Stromal cell of bone marrow (primary cell): ENCODE measurements at regions not wholly inside any gene's neighbourhood (a gene's known extent, or its start where the extent isn't known, plus 50 kb on each side); places are given as distances from the start of the nearest gene placed in this dataset.

Experiments used
- DNase-seq: peaks from one replicate; pipeline ENCODE4 v3.0.0-alpha.2; 2012; ENCODE audit warnings: low read depth

DNA sequence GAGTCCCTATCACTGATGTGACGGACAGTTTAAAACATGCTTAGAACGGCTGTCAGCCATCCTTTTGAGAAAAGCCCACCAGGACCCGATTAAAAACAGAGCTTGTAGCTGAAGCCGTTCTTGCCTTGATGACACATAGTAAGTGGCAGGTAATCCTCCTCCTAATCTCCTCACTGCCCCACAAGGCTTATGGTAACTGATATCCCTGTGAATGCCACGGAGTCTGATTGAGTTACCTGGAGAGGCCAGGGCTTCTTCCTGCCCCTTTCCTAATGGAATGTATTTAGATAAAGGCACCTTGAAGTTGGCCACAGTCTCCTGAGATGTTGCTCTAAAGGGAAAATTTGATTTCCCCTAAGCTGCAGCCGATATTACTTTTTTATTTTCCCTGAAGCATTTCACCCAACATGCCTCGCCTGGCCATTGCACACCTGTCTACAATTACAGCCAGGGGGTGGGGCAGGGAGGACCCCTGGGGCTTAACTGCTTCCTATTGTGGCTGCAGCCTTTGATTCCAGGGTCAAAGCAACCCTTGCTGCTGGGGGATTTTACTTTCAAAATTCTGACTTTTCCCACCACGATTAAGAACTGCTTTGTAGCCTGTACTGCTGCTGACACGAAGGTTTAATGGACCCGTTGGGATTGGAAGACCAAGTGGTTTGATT, 169.0 kb upstream of the GPR26 start:
- no peak for DNase-seq

GRCh38 chr10:123500110-123500509, 166.0 kb upstream of the GPR26 start:
- no peak for DNase-seq

GRCh38 chr10:123501148-123501547, 165.0 kb upstream of the GPR26 start:
- no peak for DNase-seq

GRCh38 chr10:123502983-123503382, 163.2 kb upstream of the GPR26 start:
- no peak for DNase-seq

DNA sequence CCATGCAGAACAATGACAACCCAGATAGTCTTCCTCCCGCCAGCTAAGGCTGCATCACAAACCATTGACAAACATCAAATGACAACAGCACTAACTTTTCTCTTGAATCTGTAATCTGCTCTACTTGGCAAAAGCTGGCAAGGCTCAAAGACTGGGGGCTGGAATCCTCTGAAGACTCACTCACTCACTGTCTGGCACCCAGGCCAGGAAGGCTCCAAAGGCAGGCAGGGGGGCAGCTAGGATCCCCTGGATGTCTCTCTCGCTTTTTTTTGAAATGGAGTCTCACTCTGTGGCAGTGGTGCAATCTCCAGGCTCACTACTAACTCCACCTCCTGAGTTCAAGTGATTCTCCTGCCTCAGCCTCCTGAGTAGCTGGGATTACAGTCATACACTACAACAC, 159.7 kb upstream of the GPR26 start:
- no peak for DNase-seq

GRCh38 chr10:123507298-123507697, 158.9 kb upstream of the GPR26 start:
- DNase-seq: no peak

GRCh38 chr10:123509338-123509737, 156.8 kb upstream of the GPR26 start:
- no peak for DNase-seq

DNA sequence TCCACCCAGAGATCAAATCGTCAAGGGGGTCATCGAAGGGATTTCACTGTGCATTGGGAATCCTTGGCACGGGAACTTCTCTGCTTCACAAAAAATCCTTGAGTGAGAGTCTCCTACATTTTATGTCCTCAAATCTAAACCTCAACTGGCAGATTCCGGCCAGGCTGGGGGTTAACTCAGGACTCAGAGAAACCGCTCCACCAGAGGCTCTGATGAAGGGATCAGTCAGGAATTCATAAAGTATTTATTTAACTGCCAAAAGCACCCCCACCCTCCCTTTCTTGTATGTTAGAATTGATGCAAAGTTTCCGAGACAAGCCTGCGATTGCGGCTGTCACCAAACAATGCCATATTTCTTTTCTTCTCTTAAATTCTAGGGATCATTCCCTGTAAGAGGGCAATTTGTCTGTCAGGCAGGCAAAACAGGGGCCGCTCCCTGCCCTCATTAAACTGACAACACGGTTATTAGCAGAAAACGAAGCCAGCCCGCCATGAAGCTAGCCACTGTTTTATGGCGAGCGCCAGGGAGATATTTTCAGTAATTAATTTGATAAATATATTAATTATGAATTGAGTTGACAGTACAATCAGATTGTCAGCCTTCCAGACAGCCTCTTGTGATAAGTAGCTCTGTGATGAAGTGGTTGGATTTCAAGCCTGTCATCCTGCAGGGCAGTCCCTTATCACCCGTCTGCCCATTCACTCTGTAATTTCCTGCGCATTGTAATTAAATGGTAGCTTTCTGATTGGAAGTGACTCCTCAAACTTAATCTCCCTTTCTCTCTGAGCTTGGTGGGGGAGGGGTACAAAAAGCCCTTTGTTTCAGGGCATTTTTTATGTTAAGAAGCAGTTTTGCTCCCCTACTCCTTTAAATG, 153.0 kb upstream of the GPR26 start:
- DNase-seq: peak; percentile 6

DNA sequence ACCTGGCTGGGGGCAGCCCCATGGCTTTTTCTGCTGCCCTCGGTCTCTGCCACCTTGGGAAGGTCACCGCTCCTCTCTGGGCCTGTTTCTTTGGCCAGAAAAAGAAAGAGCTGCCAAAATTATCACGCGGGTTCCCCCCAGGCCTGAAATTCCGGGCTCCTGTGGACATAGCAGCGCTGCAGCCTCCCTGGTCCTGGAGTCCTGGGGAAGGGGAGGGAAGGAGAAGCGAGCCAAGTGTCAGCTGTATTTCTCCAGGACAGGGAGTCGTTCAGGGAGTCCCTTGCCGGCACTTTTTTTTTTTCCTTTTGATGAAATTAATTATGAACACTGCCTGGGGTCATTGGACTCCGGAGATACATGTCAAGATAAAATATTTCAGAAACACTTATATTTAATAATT, 152.3 kb upstream of the GPR26 start:
- no peak for DNase-seq

DNA sequence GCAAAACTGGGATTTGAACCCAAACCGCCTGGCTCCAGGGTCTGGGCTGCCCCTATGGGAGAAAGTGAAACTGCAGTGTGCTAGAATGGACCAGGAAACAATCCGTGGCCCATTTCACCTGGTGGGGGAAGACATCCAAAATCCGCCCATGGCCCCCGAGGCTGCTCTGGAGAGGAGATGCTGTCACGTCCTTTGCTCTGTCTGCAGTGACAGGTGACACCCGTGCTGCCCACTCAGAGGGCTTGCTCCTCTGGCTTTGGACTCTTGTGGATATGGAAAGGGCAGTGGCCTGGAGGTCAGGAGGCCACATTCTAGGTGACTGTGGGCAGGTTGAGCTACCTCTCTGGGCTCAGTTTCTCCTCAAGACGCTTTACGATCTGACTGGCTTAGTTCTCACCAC, 151.2 kb upstream of the GPR26 start:
- no peak for DNase-seq

- DNase-seq: no peak
Measured at GRCh38 chr10:123515661-123516060, 150.5 kb upstream of the GPR26 start.

DNA sequence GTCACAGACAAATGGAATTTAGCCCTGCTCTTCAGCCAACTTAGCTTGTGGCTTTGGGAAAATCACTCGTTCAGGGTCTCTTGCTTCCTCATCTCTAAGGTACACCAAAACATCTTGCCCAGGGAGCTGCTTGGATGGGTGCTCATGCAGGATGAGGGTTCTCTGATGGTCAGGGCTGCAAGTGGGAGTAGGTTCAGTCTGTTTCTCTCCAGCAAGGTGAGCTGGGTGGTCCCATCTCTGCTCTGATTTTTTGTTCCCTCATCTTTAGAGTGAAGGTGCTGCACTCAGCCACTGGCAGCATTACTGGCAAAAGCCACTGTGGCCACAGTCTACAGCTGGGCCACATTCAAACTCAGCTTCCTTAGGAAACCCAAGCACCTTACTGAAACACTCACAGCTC, 149.9 kb upstream of the GPR26 start:
- no peak for DNase-seq

DNA sequence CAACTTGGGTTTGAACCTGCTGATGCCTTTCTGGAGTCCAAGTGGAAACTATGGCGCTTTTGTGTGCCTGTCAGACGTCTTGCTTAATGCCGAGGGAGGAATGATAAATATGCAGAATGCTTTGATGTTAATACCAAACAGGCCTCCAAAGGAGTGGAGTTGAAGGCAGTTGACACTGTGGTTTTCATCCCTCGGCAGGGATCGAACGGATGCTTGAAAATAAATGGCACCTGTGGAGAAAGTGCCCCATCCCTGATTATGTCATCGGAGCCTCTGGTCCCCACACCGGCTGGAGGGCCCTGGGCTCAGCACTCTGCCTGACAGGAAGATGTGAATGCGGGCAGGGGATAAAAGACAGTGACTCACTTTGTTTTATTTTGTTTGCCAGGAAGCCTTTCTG, 148.7 kb upstream of the GPR26 start:
- no peak for DNase-seq

GRCh38 chr10:123517901-123518300, 148.3 kb upstream of the GPR26 start:
- DNase-seq: no peak

DNA sequence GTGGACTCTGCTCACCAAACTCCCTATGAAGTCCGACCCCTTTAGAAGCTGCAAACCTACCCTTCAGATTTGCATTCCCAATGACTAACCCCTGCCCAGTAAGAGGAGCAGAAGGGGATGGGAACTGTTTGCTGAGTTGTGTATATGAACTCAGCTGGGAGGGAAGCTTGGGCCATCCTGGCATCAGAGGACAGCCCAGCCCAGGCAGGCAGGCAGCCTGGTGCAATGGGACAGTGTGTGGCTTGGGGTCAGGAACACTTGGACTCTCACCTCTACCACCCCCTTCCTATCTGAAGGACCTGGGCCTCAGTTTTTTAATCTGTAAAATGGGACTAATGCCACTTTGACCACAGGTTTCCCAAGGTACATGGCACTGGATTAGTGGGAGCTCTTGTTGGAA, 147.4 kb upstream of the GPR26 start:
- no peak for DNase-seq

- no peak for DNase-seq
Measured at GRCh38 chr10:123519861-123520260, 146.3 kb upstream of the GPR26 start.

DNA sequence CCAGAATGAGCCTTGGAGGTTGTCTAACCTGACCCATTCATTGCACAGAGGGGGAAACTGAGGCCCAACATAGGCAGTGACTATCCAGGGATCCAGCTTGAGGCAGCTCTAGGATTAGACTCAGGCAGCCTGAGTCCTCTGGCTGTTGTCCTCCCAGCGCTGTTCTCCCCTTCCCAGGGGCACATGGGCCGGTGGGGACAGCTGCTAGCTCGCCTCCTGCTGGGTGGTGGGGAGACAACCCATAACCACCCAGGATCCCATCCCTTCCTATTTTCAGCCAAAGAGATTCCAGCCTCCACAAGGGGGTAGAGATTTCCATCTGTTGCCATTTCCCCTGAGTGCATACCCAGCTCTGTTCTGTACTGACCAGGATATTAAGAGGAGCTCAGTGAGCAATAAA, 145.1 kb upstream of the GPR26 start:
- DNase-seq: no peak

DNA sequence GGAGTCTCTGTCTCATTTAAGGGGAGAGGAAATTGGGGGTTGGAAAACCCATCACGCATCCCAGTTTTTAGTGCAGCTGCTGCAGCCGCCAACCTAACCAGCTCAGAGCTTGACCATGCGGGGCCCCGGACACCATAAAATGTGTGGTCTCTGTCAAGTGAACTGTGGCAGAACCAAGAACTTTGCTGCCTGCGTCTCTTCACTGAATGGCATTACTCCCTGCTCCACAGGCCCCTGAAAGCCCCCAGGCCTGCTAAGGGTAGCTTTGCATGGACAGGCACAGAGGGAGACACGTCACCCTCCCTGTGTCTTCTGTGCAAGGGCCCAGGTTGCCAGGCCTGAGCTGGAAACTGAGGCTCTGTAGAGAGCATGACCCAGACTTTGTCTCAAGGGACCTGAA, 144.6 kb upstream of the GPR26 start:
- DNase-seq: no peak

GRCh38 chr10:123522702-123523312, 143.3 kb upstream of the GPR26 start:
- no peak for DNase-seq

- DNase-seq: no peak
Measured at GRCh38 chr10:123523833-123524232, 142.3 kb upstream of the GPR26 start.

- no peak for DNase-seq
Measured at GRCh38 chr10:123526356-123527064, 139.6 kb upstream of the GPR26 start.

DNA sequence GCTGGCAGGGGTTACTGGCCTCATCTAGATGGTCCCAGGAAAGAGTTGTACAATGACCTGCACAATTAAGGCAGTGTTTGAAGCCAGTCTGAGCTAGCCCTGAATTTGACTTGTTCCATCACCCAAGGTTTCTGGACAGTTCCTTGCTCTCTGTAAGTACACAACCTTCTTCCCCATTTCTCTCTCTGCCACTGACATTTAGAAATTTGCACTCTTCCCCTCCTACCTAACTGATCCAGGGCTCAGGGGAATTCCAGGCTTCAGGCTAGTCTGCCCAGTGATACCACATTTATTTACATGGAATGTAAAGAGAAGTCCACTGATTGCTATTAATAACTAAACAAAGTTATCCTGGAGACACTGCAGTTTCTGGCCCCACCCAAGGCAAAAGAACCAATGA, 139.0 kb upstream of the GPR26 start:
- no peak for DNase-seq
